HG03064 (cell line): ENCODE measurements at regions not wholly inside any gene's neighbourhood (a gene's known extent, or its start where the extent isn't known, plus 50 kb on each side); places are given as distances from the start of the nearest gene placed in this dataset.

ENCODE experiments used
- ATAC-seq: cut with Tn5 transposase; IDR thresholded peaks from one replicate; pipeline ENCODE4 v1.9.1; 2021; ENCODE audit warnings: low read depth; ENCODE audit not compliant: unreplicated experiment

GRCh38 chr7:124432009-124432578 lies 333.5 kb downstream of the GPR37 start:
- ATAC-seq: no peak

GRCh38 chr7:124429923-124430322 lies 335.7 kb downstream of the GPR37 start:
- no peak for ATAC-seq

- ATAC-seq: no peak
Observed at GRCh38 chr7:124428781-124429180, 336.8 kb downstream of the GPR37 start.

GRCh38 chr7:124426621-124427020 lies 339.0 kb downstream of the GPR37 start:
- ATAC-seq: no peak

- ATAC-seq: no peak
Observed at GRCh38 chr7:124423863-124424262, 341.7 kb downstream of the GPR37 start.

- no peak for ATAC-seq
Observed at GRCh38 chr7:124422081-124422480, 343.5 kb downstream of the GPR37 start.

- no peak for ATAC-seq
Observed at GRCh38 chr7:124420367-124420766, 345.2 kb downstream of the GPR37 start.

GRCh38 chr7:124413029-124413428 lies 352.6 kb downstream of the GPR37 start:
- ATAC-seq: no peak

GRCh38 chr7:124412531-124412930 lies 353.1 kb downstream of the GPR37 start:
- no peak for ATAC-seq

- ATAC-seq: no peak
Observed at GRCh38 chr7:124411796-124412195, 353.8 kb downstream of the GPR37 start.

GRCh38 chr7:124403587-124403986 lies 362.0 kb downstream of the GPR37 start:
- no peak for ATAC-seq

- no peak for ATAC-seq
Observed at GRCh38 chr7:124403112-124403511, 362.5 kb downstream of the GPR37 start.

GRCh38 chr7:124399941-124400340 lies 365.7 kb downstream of the GPR37 start:
- peak; percentile 57 for ATAC-seq

- no peak for ATAC-seq
Observed at GRCh38 chr7:124398937-124399552, 366.2 kb upstream of the TMEM229A start.

GRCh38 chr7:124397134-124397533 lies 364.3 kb upstream of the TMEM229A start:
- ATAC-seq: no peak

GRCh38 chr7:124390301-124390700 lies 357.4 kb upstream of the TMEM229A start:
- ATAC-seq: no peak

- ATAC-seq: no peak
Observed at GRCh38 chr7:124388751-124389150, 355.9 kb upstream of the TMEM229A start.

GRCh38 chr7:124387056-124387455 lies 354.2 kb upstream of the TMEM229A start:
- ATAC-seq: no peak

- ATAC-seq: no peak
Observed at GRCh38 chr7:124379296-124379695, 346.4 kb upstream of the TMEM229A start.

GRCh38 chr7:124376111-124376510 lies 343.2 kb upstream of the TMEM229A start:
- ATAC-seq: no peak

GRCh38 chr7:124375391-124375790 lies 342.5 kb upstream of the TMEM229A start:
- no peak for ATAC-seq

- ATAC-seq: no peak
Observed at GRCh38 chr7:124369310-124369709, 336.4 kb upstream of the TMEM229A start.

- no peak for ATAC-seq
Observed at GRCh38 chr7:124366118-124366517, 333.3 kb upstream of the TMEM229A start.
